ENCODE measurements at regions not wholly inside any gene's neighbourhood (a gene's known extent, or its start where the extent isn't known, plus 50 kb on each side); places are given as distances from the start of the nearest gene placed in this dataset.

GRCh38 chr14:83441801-83442200 is 1908.1 kb upstream of the SEL1L start:
- no peak for DNase-seq
- intact Hi-C loops (cut with DNase I): no loop called here

- DNase-seq: no peak
- intact Hi-C loops (cut with DNase I): no loop called here
Measured at GRCh38 chr14:83455561-83455960, 1921.9 kb upstream of the SEL1L start.

GRCh38 chr14:83461521-83461920 is 1927.9 kb upstream of the SEL1L start:
- intact Hi-C loops (cut with DNase I): no loop called here
- no peak for DNase-seq

- DNase-seq: no peak
- intact Hi-C loops (cut with DNase I): no loop called here
Measured at GRCh38 chr14:83462759-83463158, 1929.1 kb upstream of the SEL1L start.

GRCh38 chr14:83463500-83464098 is 1929.9 kb upstream of the SEL1L start:
- intact Hi-C loops (cut with DNase I): no loop called here
- peak in 5 of 10 donors; percentile 9 to 52 (median 38) for DNase-seq

- DNase-seq: no peak
- intact Hi-C loops (cut with DNase I): no loop called here
Measured at GRCh38 chr14:83467811-83468210, 1934.2 kb upstream of the SEL1L start.

GRCh38 chr14:83470466-83470865 is 1936.8 kb upstream of the SEL1L start:
- DNase-seq: no peak
- intact Hi-C loops (cut with DNase I): no loop called here

GRCh38 chr14:83470959-83471695 is 1937.5 kb upstream of the SEL1L start:
- intact Hi-C loops (cut with DNase I): no loop called here
- DNase-seq: no peak

GRCh38 chr14:83473416-83474235 is 1940.0 kb upstream of the SEL1L start:
- intact Hi-C loops (cut with DNase I): no loop called here
- no peak for DNase-seq

- no peak for DNase-seq
- intact Hi-C loops (cut with DNase I): no loop called here
Measured at GRCh38 chr14:83478741-83479140, 1945.1 kb upstream of the SEL1L start.

GRCh38 chr14:83483063-83483462 is 1949.4 kb upstream of the SEL1L start:
- DNase-seq: peak in 1 of 10 donors; percentile 5
- intact Hi-C loops (cut with DNase I): no loop called here

GRCh38 chr14:83485591-83485990 is 1951.9 kb upstream of the SEL1L start:
- intact Hi-C loops (cut with DNase I): no loop called here
- no peak for DNase-seq

GRCh38 chr14:83491091-83491490 is 1957.4 kb upstream of the SEL1L start:
- intact Hi-C loops (cut with DNase I): no loop called here
- DNase-seq: no peak

- intact Hi-C loops (cut with DNase I): no loop called here
Measured at GRCh38 chr14:83520837-83521236, 1987.2 kb upstream of the SEL1L start.

GRCh38 chr14:83529531-83529930 is 1995.9 kb upstream of the SEL1L start:
- intact Hi-C loops (cut with DNase I): no loop called here
- DNase-seq: no peak

More at GRCh38 chr14:83520837-83521236, 1987.2 kb upstream of the SEL1L start:
- no peak for DNase-seq

- DNase-seq: no peak
Measured at GRCh38 chr14:83533734-83534133, 1996.2 kb upstream of the FLRT2 start.

GRCh38 chr14:83534995-83535394 is 1994.9 kb upstream of the FLRT2 start:
- DNase-seq: no peak
- intact Hi-C loops (cut with DNase I): no loop called here

More at GRCh38 chr14:83533734-83534133, 1996.2 kb upstream of the FLRT2 start:
- intact Hi-C loops (cut with DNase I): no loop called here

GRCh38 chr14:83535444-83535843 is 1994.5 kb upstream of the FLRT2 start:
- intact Hi-C loops (cut with DNase I): no loop called here
- no peak for DNase-seq

- intact Hi-C loops (cut with DNase I): no loop called here
- peak in 1 of 10 donors; percentile 59 for DNase-seq
Measured at GRCh38 chr14:83541147-83541546, 1988.8 kb upstream of the FLRT2 start.

- intact Hi-C loops (cut with DNase I): no loop called here
- DNase-seq: no peak
Measured at GRCh38 chr14:83548061-83548839, 1981.7 kb upstream of the FLRT2 start.

- intact Hi-C loops (cut with DNase I): no loop called here
Measured at GRCh38 chr14:83556065-83556464, 1973.9 kb upstream of the FLRT2 start.

More at GRCh38 chr14:83556065-83556464, 1973.9 kb upstream of the FLRT2 start:
- no peak for DNase-seq

Data from posterior cingulate gyrus (tissue), 11 donors.